Anterior cingulate cortex (tissue), 58 donors: ENCODE measurements at regions not wholly inside any gene's neighbourhood (a gene's known extent, or its start where the extent isn't known, plus 50 kb on each side); places are given as distances from the start of the nearest gene placed in this dataset.

Experiments used
- DNase-seq, 58 donors: peaks; one replicate each; lab custom pipeline; 2025; lab: John Stamatoyannopoulos, UW

DNA sequence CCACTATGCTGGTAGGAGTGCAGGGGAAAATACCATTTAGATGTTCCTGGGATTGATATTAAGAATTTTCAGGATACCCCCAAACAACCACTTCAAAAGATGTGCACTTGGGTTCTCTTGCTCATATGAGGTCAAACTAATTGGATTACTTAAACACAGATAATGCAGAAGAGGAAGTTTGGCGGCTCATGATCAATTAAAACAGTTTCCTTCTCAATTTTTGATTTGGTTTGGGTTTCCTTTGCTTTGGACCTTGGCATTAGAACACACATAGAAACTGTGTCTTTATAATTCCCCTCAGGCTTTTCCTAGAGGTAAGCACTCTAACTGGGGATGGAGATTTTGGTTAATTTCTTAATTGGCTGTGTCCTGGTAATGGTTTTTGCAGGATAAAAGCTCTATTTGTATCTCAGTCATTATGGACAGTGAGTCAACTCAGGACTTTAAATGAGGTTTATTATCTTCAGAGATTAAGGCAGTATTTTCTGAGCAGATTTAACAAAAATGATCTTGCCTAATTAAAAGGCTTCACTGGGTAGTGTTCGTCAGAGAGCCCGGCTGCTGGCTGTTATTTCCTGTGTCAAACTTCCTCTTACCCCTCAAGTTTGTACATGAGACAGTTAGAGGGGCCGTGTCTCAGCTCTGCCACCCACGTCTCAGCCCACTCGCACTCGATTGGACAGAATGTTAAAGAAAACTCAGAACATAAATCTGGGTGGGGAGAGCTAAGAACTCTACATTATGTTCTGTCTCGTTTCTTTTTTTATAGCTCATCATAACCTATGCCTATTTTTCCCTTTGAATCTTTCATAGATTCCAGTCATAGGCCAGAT, 50.3 kb upstream of the PREP start:
- DNase-seq: peak in 29 of 58 donors; percentile 4 to 57 (median 23)
